ENCODE measurements at regions not wholly inside any gene's neighbourhood (a gene's known extent, or its start where the extent isn't known, plus 50 kb on each side); places are given as distances from the start of the nearest gene placed in this dataset.

GRCh38 chr1:147486876-147487656, 54.2 kb upstream of the BCL9 start:
- Histone ChIP-seq H3K4me1 (ENCODE audit: control insufficient read depth, insufficient read depth, low read length, unreplicated experiment) (no peaks in the 10 kb centered on the region), H3K79me2 (ENCODE audit: control insufficient read depth, insufficient read depth, low read length, unreplicated experiment) (no peaks in the 10 kb centered on the region)

GRCh38 chr1:147491098-147491497, 50.2 kb upstream of the BCL9 start:
- no peaks in the 10 kb centered on the region for H3K4me1 ChIP-seq (ENCODE audit: control insufficient read depth, insufficient read depth, low read length, unreplicated experiment)
- H3K27ac ChIP-seq (ENCODE audit: low read depth, low read length): no peak overlapping the region
- no peaks in the 10 kb centered on the region for H3K36me3 ChIP-seq (ENCODE audit: insufficient read depth, low read length)
- no peaks in the 10 kb centered on the region for H3K79me2 ChIP-seq (ENCODE audit: control insufficient read depth, insufficient read depth, low read length, unreplicated experiment)
- H3K4me3 ChIP-seq (ENCODE audit: low read depth, low read length): no peak overlapping the region
- no peak overlapping the region for H2AFZ ChIP-seq (ENCODE audit: low read length, unreplicated experiment)
- H3K27me3 ChIP-seq (ENCODE audit: insufficient read depth, low read length): peaks cover 33% of the 10 kb centered on the region

More at GRCh38 chr1:147486876-147487656, 54.2 kb upstream of the BCL9 start:
- peaks cover 44% of the 10 kb centered on the region for H3K27me3 ChIP-seq (ENCODE audit: insufficient read depth, low read length)
- H3K4me3 ChIP-seq (ENCODE audit: low read depth, low read length): no peak overlapping the region
- H3K27ac ChIP-seq (ENCODE audit: low read depth, low read length): no peak overlapping the region
- no peaks in the 10 kb centered on the region for H3K36me3 ChIP-seq (ENCODE audit: insufficient read depth, low read length)
- H2AFZ ChIP-seq (ENCODE audit: low read length, unreplicated experiment): no peak overlapping the region
